GM19035 (cell line): ENCODE measurements at regions not wholly inside any gene's neighbourhood (a gene's known extent, or its start where the extent isn't known, plus 50 kb on each side); places are given as distances from the start of the nearest gene placed in this dataset.
"Not testable (repeated sequence)": the region's sequence is repeated elsewhere in the genome, so short reads cannot be mapped to it uniquely, and the experiment has no call there.

Experiments used
- ATAC-seq: cut with Tn5 transposase; IDR thresholded peaks from one replicate; pipeline ENCODE4 v1.9.1; 2021; ENCODE audit not compliant: unreplicated experiment

DNA sequence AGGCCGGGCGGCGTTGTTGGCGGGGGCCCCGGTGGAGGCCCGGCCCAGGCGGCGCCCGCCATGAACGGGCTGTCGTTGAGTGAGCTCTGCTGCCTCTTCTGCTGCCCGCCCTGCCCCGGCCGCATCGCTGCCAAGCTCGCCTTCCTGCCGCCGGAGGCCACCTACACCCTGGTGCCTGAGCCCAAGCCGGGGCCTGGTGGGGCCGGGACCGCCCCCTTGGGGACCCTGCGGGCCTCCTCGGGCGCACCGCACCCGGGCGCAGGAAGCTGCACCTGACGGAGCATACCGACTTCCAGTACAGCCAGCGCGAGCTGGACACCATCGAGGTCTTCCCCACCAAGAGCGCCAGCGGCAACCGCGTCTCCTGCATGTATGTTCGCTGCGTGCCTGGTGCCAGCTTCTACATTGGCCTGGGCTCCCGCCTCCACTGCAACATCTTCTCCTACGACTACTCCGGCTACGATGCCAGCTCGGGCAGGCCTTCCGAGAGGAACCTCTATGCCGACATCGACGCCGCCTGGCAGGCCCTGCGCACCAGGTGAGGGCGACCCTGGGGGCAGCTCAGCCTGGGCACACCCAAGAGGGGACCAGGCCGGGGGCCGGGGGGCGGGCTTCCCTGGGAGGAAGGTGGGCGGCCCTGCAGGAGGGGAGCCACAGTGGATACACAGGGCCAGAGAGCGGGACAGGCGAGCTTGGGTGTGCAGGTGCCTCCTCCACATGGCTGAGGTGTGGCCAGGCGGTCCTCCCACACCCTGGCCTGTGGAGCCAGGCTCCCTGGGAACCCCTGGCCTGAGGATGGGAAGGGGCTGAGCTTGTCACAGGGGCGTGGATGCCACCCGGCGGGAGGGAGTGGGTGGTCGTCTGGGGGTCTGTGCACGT, 201.6 kb downstream of the USP22 start:
- ATAC-seq = not testable (repeated sequence)

DNA sequence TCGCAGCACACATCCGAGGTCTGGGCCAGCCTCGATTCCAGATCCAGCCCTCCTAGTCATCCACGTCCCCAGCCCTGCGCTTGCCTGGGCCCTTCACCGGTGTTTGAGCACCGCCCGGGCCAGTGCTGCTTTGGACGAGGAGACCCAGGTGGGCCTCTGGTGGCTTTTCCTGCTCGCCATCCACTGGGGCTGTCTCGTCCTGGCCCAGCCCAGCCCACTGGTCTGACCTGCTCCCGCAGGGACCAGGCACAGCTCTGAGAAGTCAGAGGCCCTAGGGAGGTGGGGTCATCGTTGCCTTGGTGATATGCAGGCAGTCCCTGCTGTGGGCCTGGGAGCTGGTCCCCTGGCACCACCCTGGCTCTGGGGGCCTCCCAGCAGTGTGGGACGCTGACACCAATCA, 200.8 kb downstream of the USP22 start:
- not testable (repeated sequence) for ATAC-seq

DNA sequence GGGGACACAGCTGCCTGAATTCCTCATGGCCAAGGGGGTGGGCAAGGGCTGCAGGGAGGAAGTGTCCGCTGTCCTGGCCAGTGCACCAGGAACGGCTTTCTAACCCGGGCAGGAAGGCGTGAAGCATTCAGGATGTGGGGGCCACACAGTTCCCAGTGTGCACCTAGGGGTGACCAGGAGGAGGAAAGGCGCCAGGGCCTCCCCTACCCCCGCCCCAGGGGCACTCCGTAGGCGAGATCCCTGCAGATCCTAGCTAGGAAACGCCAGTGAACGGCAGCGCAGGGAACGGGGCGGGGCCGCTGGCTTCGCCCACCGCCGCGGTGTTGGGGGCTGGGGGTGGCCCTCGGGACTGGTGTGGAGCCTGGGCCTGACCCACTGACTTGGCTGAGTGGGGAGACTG, 199.6 kb downstream of the USP22 start:
- not testable (repeated sequence) for ATAC-seq

DNA sequence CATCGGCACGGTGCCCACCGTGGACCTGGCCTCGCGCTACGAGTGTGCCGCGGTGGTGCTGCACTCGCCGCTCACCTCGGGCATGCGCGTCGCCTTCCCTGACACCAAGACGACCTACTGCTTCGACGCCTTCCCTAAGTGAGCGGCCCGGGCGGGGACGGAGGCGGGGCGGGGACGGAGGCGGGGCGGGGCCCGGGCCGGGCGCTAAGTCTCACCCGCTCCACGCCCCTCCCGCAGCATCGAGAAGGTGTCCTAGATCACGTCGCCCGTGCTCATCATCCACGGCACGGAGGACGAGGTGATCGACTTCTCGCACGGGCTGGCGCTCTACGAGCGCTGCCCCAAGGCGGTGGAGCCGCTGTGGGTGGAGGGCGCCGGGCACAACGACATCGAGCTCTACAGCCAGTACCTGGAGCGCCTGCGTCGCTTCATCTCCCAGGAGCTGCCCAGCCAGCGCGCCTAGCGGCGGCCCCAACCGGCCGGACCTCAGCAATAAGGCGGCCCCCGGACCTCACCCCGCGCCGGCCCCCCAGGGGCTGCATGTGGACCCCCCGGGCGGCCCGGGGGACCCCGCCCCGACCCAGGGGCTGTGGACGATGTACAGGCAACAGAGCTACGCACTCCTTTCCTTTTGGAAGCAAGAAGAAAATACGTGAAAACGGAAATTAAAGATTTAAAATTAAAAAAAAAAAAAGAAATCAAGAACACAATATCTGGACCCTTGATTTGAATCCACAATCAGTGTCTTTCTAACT, 198.8 kb downstream of the USP22 start:
- ATAC-seq = not testable (repeated sequence)

DNA sequence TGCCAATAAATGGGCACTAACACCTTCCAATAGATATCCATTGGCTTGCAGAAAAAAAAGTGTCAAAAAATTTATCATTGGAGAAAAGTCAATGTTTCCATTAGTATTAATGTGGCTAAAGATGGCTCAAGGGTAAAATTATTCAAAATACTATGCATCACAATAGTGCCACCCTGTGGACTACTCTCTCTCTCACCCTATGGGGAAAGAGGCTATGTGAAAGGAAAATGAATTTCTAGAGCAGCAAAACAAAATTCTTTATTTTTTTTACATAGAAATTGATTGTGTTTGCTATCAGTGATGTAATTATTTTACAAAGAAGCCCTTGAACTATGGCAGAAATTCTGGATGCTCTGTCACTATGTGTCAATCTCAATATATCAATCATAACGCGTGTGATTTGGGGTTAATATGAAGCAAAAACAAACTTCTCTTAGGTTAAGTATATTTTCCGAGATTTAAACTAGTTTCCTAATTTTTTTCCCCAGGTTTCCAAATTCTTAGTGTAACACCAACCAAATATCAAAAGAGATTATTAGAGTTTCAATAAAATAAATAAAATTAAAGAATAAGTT, 193.9 kb downstream of the USP22 start:
- not testable (repeated sequence) for ATAC-seq

DNA sequence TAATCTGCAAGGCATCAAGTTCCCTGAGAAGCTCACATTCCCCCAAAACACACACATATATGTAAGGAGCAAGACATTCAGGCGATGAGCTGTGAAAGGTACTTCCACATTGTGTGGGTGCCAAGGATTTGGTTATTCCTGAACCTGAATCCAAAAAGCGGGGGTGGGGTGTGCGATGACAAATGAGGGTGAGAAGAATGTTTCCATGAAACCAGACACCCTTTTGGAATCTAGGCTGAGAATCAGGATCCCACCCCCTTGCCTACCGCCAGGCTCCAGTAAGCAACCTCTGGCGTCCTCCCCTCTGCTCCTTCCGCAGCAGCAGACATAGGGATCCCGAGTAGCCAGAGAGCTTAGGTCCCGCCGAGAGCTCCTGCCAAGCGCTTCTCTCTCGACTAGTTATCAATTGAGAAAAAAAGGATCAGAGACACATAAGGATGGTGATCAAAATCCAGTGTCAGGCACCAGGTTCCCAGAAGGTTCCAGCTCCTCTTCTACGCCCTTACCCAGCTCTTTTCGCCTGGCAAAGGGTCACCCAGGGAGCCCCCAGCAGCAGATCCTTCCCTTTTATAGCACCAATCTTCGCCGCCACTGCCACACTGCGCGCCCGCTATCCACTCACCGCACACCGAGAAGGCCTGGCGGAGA, 191.1 kb downstream of the USP22 start:
- ATAC-seq = not testable (repeated sequence)

DNA sequence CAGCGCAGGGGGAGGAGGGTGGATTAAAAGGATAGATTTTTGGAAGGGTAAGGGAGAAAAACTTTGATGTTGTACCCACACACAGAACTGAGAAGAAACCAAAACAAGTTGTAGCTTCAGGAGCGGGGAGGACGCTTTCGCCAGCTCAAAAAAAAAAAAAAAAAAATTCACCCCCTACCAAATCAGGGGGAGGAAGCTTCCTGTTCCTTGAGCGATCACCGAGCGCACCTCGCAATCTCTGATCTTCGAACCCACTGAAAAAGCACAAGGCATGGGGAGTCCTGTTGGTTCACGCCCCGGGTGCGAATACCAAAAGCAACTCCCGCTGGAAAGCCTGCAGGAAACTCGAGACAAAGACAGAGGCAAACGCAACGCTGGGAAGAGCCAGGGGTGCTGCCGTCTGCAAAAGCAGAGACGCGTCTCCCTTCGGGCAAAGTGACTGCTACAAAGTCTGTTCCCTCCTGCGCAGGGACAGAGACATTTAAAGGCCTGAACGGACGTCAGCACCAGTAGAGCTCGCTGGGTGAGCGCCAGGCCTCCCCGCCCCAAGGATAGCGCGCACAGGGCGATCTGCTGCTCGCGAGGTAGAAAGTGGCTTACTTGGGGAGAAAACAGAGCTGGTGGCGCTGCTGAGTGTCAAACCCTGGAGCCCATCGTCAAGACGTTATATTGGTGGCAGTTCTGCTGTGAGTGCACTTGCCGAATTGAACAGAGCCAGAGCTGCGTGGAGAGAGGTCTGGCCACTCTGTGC, 190.4 kb downstream of the USP22 start:
- ATAC-seq = no peak

DNA sequence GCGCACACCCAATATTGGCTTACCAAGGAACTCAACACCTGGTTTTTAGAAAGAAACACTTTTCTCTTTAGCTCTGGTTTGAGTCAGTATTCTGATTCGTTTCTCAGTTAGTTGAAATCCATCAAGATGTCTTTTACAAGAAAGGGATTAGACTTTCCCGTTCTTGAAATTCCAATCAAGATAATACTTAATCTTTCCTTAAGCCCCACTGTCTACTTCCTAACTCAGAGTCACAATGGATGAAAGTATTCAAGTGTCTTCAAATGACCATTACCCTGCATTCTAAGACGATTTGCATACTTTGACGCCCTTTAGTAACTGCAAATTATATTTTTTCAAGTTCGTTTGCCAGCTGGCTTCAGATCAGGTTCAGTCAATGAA, 189.8 kb downstream of the USP22 start:
- ATAC-seq = no peak

DNA sequence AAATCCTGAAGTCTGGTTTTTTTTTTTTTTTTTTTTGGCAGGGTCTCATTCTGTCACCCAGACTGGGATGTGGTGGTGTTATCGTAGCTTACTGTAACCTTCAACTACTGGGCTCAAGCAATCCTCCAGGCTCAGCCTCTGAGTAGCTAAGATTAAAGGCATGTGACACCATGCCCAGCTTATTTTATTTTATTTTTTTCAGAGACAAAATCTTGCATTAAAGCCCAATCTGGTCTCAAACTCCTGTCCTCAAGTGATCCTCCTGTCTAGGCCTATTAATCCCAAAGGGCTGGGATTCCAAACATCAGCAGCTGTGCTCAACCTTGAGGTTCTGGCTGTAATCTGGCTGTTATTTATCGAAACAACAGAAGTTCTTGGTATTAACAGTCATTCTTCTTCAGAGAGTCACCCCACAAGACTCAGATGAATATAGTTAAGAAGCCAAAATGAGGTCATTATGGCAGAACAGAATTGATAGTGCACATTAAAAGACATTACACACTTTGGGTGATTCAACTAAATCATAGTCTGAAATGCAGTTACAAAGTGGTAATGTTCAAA, 186.8 kb downstream of the USP22 start:
- ATAC-seq = not testable (repeated sequence)

DNA sequence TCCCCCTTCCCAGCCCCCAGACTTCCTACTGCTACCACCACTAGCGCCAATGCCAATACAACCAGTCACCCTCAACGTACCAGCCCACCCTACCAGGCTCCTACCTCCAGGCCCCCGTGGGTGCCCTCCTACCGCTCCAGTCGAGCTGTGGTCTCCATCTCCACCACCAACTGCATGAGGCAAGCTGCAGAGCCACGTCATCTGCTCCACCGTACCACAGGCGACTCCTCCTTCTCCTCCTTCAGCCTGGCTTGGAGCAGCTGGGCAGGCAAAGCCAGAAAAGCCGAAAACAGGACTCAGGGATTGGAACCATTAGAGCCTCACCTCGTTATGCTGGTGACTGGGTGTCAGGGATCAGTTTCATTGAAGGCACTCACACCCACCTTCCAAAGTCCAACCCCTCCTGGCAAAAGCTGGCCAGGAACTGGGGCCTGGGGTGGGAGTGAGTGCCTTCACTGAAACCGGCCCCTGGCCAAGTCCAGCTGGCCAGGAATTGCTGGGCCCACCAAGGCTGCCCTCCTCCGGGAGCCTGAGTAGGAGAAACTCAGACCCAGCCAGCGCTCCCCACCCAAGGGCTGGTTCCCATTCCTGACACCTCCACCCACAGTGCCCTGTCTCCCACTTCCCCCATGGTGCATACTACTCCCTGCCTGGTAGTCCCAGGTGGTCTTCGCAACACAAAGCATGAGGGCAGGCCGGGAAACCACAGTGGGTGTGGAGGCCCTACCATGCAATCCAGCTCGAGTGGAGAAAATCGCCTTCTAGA, 176.2 kb downstream of the USP22 start:
- ATAC-seq = not testable (repeated sequence)

DNA sequence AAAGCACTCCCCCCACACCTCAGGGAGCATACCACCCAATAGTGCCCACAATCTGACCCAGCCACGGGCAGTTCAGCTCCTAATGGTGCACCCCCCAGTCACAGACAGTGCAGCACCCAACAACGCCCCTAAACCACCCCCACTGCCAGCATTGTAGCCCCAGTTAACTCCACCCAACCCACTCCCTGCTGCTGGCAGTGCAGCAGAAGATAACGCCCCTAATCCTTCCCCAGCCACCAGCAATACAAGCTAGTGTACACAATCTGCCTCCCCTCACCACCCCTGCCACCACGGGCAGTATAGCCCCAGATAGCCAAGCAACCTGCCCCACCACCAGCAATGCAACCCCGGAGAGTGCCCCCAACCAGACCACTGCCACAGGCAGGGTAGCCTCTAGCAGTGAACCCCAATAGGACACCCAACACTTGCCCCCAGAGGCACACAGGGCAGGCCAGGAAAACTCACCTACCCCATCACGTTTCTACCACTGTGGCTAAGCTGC, 175.3 kb downstream of the USP22 start:
- ATAC-seq = not testable (repeated sequence)

DNA sequence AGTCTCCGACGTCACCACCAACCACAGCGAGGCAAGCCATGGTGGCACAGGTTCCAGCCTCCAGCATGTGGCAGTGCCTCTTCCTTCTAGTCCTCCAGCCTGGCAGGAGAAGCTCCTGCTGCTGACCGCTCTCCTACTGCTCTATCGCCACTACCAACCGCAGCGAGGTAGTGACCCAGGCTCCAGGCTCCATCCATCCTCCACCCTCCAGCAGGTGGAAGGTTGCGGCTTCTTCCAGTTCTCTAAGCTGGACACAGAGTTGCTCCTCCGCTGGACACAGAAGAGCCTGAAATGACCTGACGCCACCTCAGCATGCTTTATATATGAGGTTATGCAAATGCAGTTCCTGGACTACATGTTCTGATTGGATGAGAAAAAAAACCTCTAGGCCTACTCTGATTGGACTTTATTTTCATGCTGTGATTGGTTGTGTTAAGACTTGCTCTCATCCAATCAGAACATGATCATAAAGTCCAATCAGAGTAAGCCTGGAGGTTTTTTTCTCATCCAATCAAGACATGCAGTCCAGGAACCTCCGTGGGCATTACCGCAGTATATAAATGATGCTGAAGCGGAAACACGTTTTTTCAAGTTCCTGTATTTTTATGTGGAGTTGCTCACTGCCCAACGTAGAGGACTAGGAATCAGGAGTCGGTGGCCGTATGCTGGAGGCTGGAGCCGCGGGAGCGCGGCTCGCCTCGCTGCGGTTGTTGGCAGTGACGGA, 174.7 kb downstream of the USP22 start:
- ATAC-seq = not testable (repeated sequence)

DNA sequence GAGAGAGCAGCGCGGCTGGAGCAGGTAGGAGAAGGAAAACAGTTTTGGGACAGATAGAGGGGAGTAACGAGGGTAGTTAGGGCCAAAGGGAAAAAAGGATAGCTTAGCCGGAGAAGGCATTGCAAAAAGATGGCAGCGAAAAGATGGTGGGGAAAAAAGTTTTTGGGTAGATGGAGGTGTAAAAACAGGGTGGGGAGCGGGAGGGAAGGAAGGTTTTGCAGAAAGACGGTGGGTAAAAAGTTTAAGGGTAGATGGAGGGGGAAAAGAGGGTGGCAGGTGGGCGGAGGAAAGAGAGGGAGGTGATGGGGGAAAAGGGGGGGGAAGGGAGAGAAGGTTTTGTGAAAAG, 174.2 kb downstream of the USP22 start:
- not testable (repeated sequence) for ATAC-seq

DNA sequence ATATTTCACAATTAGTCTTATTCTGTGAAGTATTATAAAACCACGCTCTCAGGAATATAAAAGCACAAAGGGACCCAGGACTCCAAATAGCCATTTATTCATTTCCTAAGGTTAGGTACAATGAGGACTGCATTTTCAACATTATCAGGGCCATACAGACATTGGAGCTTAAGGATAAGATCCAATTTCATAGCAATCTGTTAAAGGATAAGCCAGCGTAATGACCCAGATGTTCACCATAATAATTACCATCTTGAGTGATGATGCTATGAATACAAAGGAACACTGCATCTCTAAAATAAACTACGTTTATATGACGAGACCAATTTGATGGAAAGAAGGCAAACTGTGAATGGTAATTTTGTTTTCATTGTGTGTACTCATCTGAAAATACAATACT, 169.6 kb downstream of the USP22 start:
- ATAC-seq = not testable (repeated sequence)

DNA sequence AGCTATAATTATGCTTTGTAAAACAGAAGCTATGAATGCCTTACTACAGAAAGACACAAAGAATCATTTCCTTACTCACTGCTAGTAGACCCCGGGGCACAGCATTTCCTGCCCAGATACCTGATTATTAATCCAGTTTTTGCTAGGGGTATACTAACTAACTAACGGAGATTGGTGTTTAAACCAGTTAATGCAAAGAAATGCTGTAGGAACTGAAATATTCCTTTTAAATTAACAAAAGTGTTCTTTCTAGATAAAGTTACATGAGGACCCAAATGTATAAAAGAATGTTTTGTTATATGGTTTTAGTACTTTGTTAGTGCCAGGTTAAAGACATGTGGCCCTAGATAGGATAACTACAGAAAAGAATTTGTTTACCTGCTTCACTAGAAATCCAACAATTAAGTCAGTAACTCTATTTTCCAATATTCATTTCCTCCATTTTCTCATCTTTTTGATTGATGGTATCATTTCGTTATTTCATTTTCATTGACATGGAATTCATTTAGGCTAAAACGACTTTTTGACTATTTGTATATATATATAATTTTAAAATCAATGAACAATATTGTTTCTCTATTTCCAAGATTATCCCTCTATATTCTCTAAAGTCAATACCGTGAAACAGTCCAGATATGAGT, 169.0 kb downstream of the USP22 start:
- not testable (repeated sequence) for ATAC-seq

DNA sequence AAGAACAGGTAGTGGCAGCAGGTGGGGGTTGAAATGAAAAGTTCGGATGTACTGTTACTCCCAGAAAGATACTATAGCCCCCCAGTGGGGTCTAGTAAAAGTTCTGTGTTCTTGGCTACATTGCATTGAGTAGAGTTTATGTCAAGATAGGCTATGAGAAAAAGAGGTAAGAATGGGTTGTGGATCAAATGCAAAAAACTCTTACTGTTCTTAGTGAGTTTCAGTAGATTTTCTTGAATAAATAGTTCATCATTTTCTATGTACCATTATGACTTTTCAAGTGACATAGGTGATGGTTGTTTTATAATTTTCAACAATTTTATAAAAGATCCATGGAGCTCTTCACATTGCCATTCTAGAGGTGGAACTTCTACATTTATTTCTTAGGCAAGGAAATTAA, 165.4 kb downstream of the USP22 start:
- not testable (repeated sequence) for ATAC-seq

DNA sequence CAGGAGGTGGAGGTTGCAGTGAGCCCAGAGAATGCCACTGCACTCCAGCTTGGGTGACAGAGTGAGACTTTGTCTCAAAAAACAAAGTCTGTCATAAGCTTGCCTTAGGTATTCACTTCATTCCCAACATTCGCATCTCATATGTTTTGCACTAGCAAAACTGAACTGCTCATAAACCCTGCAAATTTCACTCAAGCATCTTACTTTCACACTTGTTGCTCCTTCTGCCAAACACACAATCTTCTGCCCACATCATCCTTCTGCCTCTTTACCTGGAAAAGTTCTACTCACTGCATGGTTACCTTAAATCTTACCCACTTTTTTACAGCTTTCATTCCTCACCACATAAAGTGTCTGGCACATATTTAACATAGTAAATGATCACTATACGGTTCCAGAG, 152.5 kb downstream of the USP22 start:
- no peak for ATAC-seq

DNA sequence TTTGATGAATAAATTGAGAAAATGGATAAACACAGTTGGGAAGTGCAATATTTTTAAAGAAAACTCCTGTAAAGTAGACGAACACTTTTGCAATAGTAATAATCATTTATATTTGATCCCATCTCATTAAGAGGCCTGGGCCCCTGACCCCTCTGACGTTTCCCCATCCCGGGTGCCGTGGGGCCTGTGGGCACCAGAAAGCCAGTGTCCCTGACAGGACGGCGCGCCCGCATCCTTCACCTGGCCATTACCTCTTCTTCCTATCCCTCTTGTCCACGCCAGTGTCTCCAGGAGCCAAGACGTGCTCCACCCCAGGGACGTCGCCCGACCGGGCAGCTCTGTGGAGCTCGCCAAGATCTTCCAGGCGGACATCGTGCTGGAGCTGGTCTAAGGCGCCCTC, 147.4 kb downstream of the USP22 start:
- ATAC-seq = not testable (repeated sequence)
